ENCODE measurements at regions not wholly inside any gene's neighbourhood (a gene's known extent, or its start where the extent isn't known, plus 50 kb on each side); places are given as distances from the start of the nearest gene placed in this dataset.

DNA sequence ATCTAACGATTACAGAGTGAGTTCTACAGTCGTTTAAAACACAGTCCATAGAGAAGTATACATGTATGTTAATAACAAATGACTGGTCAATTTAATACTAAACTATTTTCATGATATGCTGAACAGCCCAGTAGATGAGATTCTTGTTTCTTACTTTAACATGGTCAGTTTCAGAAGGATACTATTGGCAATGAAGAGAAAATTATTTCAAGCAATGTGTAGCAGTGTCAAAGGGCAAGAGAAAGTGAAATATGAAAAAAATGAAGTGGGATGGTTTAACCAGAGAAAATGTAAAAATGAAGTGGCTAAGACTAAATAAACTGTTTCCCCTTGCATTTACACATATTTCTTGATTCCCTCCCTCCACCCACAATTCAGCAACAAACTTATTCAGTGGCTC lies 192.1 kb upstream of the TTC14 start:
- ChIA-PET POLR2A (ENCODE audit: low non-redundant PET) (no interaction called here), CTCF (no interaction called here)
- no peak for DNase-seq (ENCODE audit: low spot score)
- H3K27ac ChIP-seq: no peak overlapping the region
- TF ChIP-seq CTCF (conservative IDR thresholded peaks at IDR 0.05; ENCODE audit: low read depth): no peak

GRCh38 chr3:180414157-180414556 lies 187.8 kb upstream of the TTC14 start:
- ChIA-PET POLR2A (ENCODE audit: low non-redundant PET) (no interaction called here), CTCF (no interaction called here)
- H3K27ac ChIP-seq: no peak overlapping the region
- TF ChIP-seq CTCF (conservative IDR thresholded peaks at IDR 0.05; ENCODE audit: low read depth): no peak
- DNase-seq (ENCODE audit: low spot score): no peak

GRCh38 chr3:180416111-180416594 lies 185.8 kb upstream of the TTC14 start:
- ChIA-PET CTCF (no interaction called here), POLR2A (ENCODE audit: low non-redundant PET) (no interaction called here)
- no peak overlapping the region for H3K27ac ChIP-seq
- no peak for TF ChIP-seq CTCF (conservative IDR thresholded peaks at IDR 0.05; ENCODE audit: low read depth)
- no peak for DNase-seq (ENCODE audit: low spot score)

DNA sequence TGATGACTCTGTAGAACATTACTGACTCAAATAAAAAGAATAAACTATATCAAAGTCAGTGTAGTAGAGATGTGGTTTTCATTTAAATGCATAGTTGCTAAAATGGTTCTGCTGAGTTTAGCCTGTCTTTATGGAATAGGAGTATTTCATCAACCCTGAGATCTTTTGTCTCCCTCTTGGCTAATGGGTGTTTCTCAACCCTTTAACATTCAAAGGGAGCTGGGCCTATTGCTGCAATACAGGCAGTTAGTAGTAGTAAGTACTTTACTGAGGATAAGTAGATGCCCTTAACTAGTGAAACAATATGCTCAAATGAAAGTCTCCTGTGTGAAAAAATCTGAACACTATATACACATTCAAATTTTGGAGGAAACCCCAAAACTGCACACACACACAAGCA lies 184.7 kb upstream of the TTC14 start:
- CTCF ChIA-PET: no interaction called here
- DNase-seq (ENCODE audit: low spot score): no peak
- no peak for TF ChIP-seq CTCF (conservative IDR thresholded peaks at IDR 0.05; ENCODE audit: low read depth)
- POLR2A ChIA-PET (ENCODE audit: low non-redundant PET): no interaction called here
- no peak overlapping the region for H3K27ac ChIP-seq

GRCh38 chr3:180420016-180420415 lies 181.9 kb upstream of the TTC14 start:
- TF ChIP-seq CTCF (conservative IDR thresholded peaks at IDR 0.05; ENCODE audit: low read depth): no peak
- H3K27ac ChIP-seq: no peak overlapping the region
- ChIA-PET POLR2A (ENCODE audit: low non-redundant PET) (no interaction called here), CTCF (no interaction called here)
- DNase-seq (ENCODE audit: low spot score): no peak

DNA sequence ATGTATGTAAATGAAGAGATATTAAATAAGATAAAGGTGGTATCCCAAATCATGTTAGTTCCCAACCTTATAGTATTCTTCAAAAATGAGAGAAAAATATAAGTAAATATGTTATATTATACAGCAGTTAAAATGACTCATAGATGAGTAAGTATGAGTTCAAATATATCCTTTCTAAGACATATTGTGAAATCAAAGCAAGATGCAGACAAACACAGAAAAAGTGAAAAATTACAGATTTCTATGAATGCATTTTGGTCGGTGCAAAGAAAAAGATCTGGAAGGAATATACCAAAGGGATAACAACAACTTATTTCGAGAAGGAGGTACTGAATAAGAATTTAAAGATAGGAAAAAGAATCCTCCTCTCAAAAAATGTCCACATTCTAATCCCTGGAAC lies 181.2 kb upstream of the TTC14 start:
- POLR2A ChIA-PET (ENCODE audit: low non-redundant PET): no interaction called here
- peak; percentile 26 for DNase-seq (ENCODE audit: low spot score)
- no peak for TF ChIP-seq CTCF (conservative IDR thresholded peaks at IDR 0.05; ENCODE audit: low read depth)
- CTCF ChIA-PET: no interaction called here
- no peak overlapping the region for H3K27ac ChIP-seq

DNA sequence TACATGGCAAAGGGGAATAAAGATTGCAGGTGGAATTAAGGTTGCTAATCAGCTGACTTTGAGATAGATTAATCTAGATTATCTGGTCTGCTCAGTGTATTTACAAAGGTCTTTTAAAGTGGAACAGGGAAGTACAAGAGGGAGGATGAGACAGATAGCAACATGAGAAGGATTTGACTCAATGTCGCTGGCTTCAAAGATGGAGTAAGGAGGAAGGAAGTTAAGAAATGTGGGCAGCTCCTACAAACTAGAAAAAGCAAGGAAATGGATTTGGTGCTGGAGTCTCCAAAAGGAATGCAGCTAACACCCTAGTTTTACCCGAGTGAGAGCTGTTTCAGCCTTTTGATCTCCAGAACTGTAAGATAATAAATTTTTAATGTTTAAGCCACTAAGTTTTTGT lies 180.7 kb upstream of the TTC14 start:
- DNase-seq (ENCODE audit: low spot score): no peak
- no peak overlapping the region for H3K27ac ChIP-seq
- ChIA-PET POLR2A (ENCODE audit: low non-redundant PET) (no interaction called here), CTCF (no interaction called here)
- TF ChIP-seq CTCF (conservative IDR thresholded peaks at IDR 0.05; ENCODE audit: low read depth): no peak
